HepG2 (cell line): ENCODE measurements at regions not wholly inside any gene's neighbourhood (a gene's known extent, or its start where the extent isn't known, plus 50 kb on each side); places are given as distances from the start of the nearest gene placed in this dataset.

Experiments used
- ATAC-seq: fragments of 200-7000 bp; cut with Tn5 transposase; 3 replicates; pipeline ENCODE4 v1.9.1; 2020; ENCODE audit warnings: mild to moderate bottlenecking, moderate library complexity
- BruUV-seq: library from RNA; stranded (reverse); fragments of 400-500 nt; replicated peaks from 2 replicates; lab custom pipeline; 2021; lab: Mats Ljungman, UMichigan
- CTCF ChIA-PET: fragments of 300-600 bp; formaldehyde crosslinking; extraction: SDS; loops from one replicate; lab custom pipeline; 2021; ENCODE audit warnings: low total read pairs, inconsistent platforms, low intra/inter-chr PET ratio; lab: Yijun Ruan, JAX
- POLR2A ChIA-PET: fragments of 350-600 bp; sonication (Branson Sonifier 250); formaldehyde crosslinking; loops from one replicate; lab custom pipeline; 2020; ENCODE audit warnings: antibody characterized with exemption, inconsistent platforms; lab: Yijun Ruan, JAX
- DNase-seq: peaks from one replicate; pipeline ENCODE4 v3.0.0-alpha.2; 2015; ENCODE audit warnings: low spot score
- FAIRE-seq: peaks from 3 replicates; lab custom pipeline; 2011; peaks lifted over from hg19 to GRCh38; lab: Jason Lieb, UNC
- H2AFZ ChIP-seq: one replicate; pipeline ENCODE4 v1.6.1; 2011; ENCODE audit warnings: low read length, inconsistent platforms
- H3K27ac ChIP-seq: fragments of 300-600 bp; 3 replicates; pipeline ENCODE4 v1.8.0; 2011; ENCODE audit warnings: mixed run types, mild to moderate bottlenecking, mixed read lengths, low read length, inconsistent platforms; ENCODE audit not compliant: insufficient read depth; ENCODE audit errors: extremely low read length
- H3K27me3 ChIP-seq, 2 experiments: fragments of 200-600 bp in 1 of 2; 2 replicates in 1 of 2; 3 replicates in 1 of 2; pipeline versions ENCODE4 v1.6.0 to v1.8.0; 2011; ENCODE audit warnings: low read length in 2 of 2, mild to moderate bottlenecking in 2 of 2, moderate library complexity in 2 of 2, inconsistent platforms in 1 of 2; ENCODE audit not compliant: insufficient read depth in 2 of 2, control insufficient read depth in 1 of 2
- H3K36me3 ChIP-seq, 2 experiments: fragments of 200-600 bp in 1 of 2; replicated peaks in 1 of 2; 2 replicates in 1 of 2; 3 replicates in 1 of 2; pipeline versions ENCODE4 v1.5.1 to v1.8.0; 2011; ENCODE audit warnings: low read length in 2 of 2, inconsistent platforms in 1 of 2; ENCODE audit not compliant: insufficient read depth in 2 of 2, control insufficient read depth in 1 of 2
- H3K4me1 ChIP-seq: 2 replicates; pipeline ENCODE4 v1.5.1; 2012; ENCODE audit warnings: low read length, inconsistent platforms; ENCODE audit not compliant: insufficient read depth
- H3K4me2 ChIP-seq: 2 replicates; pipeline ENCODE4 v1.6.0; 2011; ENCODE audit warnings: low read depth, low read length, inconsistent platforms
- H3K4me3 ChIP-seq, 3 experiments: fragments of 200-600 bp in 1 of 3; sonication (generic), shearing (Covaris generic) in 1 of 3; replicated peaks in 1 of 3; 2 replicates each; pipeline ENCODE4 v1.5.1; 2011 to 2016; ENCODE audit warnings: low read length in 3 of 3, inconsistent platforms in 2 of 3, low read depth in 2 of 3, mild to moderate bottlenecking in 2 of 3, control low read depth in 1 of 3, mixed read lengths in 1 of 3; ENCODE audit not compliant: insufficient read depth in 1 of 3
- H3K79me2 ChIP-seq: one replicate; pipeline ENCODE4 v1.6.1; 2011; ENCODE audit warnings: low read length, inconsistent platforms; ENCODE audit not compliant: insufficient read depth
- H3K9ac ChIP-seq: 2 replicates; pipeline ENCODE4 v1.6.0; 2011; ENCODE audit warnings: mild to moderate bottlenecking, low read depth, low read length, inconsistent platforms; ENCODE audit not compliant: insufficient read depth
- H3K9me3 ChIP-seq: 2 replicates; pipeline ENCODE4 v1.5.1; 2012; ENCODE audit warnings: mild to moderate bottlenecking, low read length
- H4K20me1 ChIP-seq: 2 replicates; pipeline ENCODE4 v1.6.0; 2011; ENCODE audit warnings: inconsistent platforms, mild to moderate bottlenecking, low read length, moderate library complexity; ENCODE audit not compliant: insufficient read depth
- AFF4 ChIP-seq: sonication (generic); formaldehyde crosslinking; IDR thresholded peaks from 2 replicates; pipeline ENCODE4 v1.4.0; 2020; ENCODE audit warnings: missing genetic modification reagents
- ATF1 ChIP-seq: IDR thresholded peaks from 2 replicates; pipeline ENCODE4 v1.6.1; 2016; ENCODE audit warnings: mild to moderate bottlenecking, control low read depth
- ATF3 ChIP-seq: sonication (generic); formaldehyde crosslinking; IDR thresholded peaks from 2 replicates; pipeline ENCODE4 v1.4.0; 2020; ENCODE audit warnings: missing genetic modification reagents
- CEBPB ChIP-seq: IDR thresholded peaks from 2 replicates; pipeline ENCODE4 v1.6.1; 2011; ENCODE audit warnings: low read depth, low read length, improper control_type of control experiment, borderline replicate concordance
- DPF2 ChIP-seq: sonication (generic); formaldehyde crosslinking; IDR thresholded peaks from 2 replicates; pipeline ENCODE4 v1.4.0; 2020; ENCODE audit warnings: mild to moderate bottlenecking, low read depth, missing genetic modification reagents, borderline replicate concordance
- JDP2 ChIP-seq: sonication (generic); formaldehyde crosslinking; IDR thresholded peaks from 2 replicates; pipeline ENCODE4 v1.8.1; 2022; ENCODE audit warnings: missing genetic modification reagents, borderline replicate concordance
- NR3C1 ChIP-seq: sonication (generic); formaldehyde crosslinking; IDR thresholded peaks from 2 replicates; pipeline ENCODE4 v1.4.0; 2020; ENCODE audit warnings: missing genetic modification reagents
- PAX8 ChIP-seq: sonication (generic); formaldehyde crosslinking; IDR thresholded peaks from 2 replicates; pipeline ENCODE4 v1.8.0; 2022; ENCODE audit warnings: mild to moderate bottlenecking, missing genetic modification reagents, borderline replicate concordance
- SRY ChIP-seq: sonication (generic); formaldehyde crosslinking; IDR thresholded peaks from 2 replicates; pipeline ENCODE4 v1.8.0; 2022; ENCODE audit warnings: mild to moderate bottlenecking, missing genetic modification reagents
- TEAD3 ChIP-seq: optimal IDR thresholded peaks from 2 replicates; pipeline ENCODE3; 2016; ENCODE audit warnings: borderline replicate concordance
- ZBED4 ChIP-seq: sonication (generic); formaldehyde crosslinking; IDR thresholded peaks from 2 replicates; pipeline ENCODE4 v1.4.0; 2020; ENCODE audit warnings: missing genetic modification reagents, borderline replicate concordance
- ZBTB1 ChIP-seq: sonication (generic); formaldehyde crosslinking; IDR thresholded peaks from 2 replicates; pipeline ENCODE4 v1.4.0; 2020; ENCODE audit warnings: missing genetic modification reagents, borderline replicate concordance
- ZFP82 ChIP-seq: sonication (generic); formaldehyde crosslinking; IDR thresholded peaks from 2 replicates; pipeline ENCODE4 v1.5.1; 2020; ENCODE audit warnings: mild to moderate bottlenecking, missing genetic modification reagents, borderline replicate concordance
- ZFP91 ChIP-seq: sonication (generic); formaldehyde crosslinking; IDR thresholded peaks from 2 replicates; pipeline ENCODE4 v1.9.0; 2022; ENCODE audit warnings: missing genetic modification reagents, mild to moderate bottlenecking, borderline replicate concordance
- WGBS: methylation state at CpG from one replicate; pipeline ENCODE4 v1.1.6; 2017; ENCODE audit warnings: low lambda C conversion rate; 5-methylcytosine and 5-hydroxymethylcytosine counted together
- in situ Hi-C: cut with HindIII; loops from 2 replicates; pipeline ENCODE4 v1.10.0; 2017; ENCODE audit warnings: low pct_unique_long_range_greater_than_20kb; ENCODE audit not compliant: extremely low pct_ligation_motif_present
- intact Hi-C: fragments of 100-400 bp; cut with micrococcal nuclease; formaldehyde crosslinking; loops from one replicate; pipeline ENCODE4 v1.10.0; 2022; ENCODE audit not compliant: unreplicated experiment
- TF ChIP-seq, protein P1 (sequence below): sonication (generic); formaldehyde crosslinking; IDR thresholded peaks from 2 replicates; pipeline ENCODE4 v1.8.1; 2023; ENCODE audit warnings: mild to moderate bottlenecking, missing genetic modification reagents, borderline replicate concordance

- H2AFZ ChIP-seq = no peak overlapping the region
- H3K4me2 ChIP-seq = no peak overlapping the region
- peaks cover 14% of the 10 kb centered on the region; the same call in 1 of the 2 replicates for H3K4me1 ChIP-seq
- no peaks in the 10 kb centered on the region for H3K9me3 ChIP-seq
- no peaks in the 10 kb centered on the region for H3K36me3 ChIP-seq
- 52% methylated on average over 2 of the region's 2 CpGs for WGBS
- no peak overlapping the region for H3K27ac ChIP-seq
- ATAC-seq (no peak), DNase-seq (no peak), FAIRE-seq (no peak)
- no peaks in the 10 kb centered on the region for H4K20me1 ChIP-seq
- intact Hi-C loops (no loop called here), in situ Hi-C loops (no loop called here)
- no peak overlapping the region for H3K4me3 ChIP-seq
- no peaks in the 10 kb centered on the region for H3K79me2 ChIP-seq
- CTCF ChIA-PET = no interaction called here
- no TSS peak for BruUV-seq
- H3K9ac ChIP-seq = no peak overlapping the region
- H3K27me3 ChIP-seq = no peaks in the 10 kb centered on the region
- POLR2A ChIA-PET = no interaction called here
- TF ChIP-seq JDP2 (CRISPR knock-in tag) (no peak), ZBTB1 (CRISPR knock-in tag) (no peak), PAX8 (CRISPR knock-in tag) (no peak), AFF4 (no peak), ATF3 (CRISPR knock-in tag) (no peak), CEBPB (no peak), TEAD3 (CRISPR knock-in tag) (no peak), ZFP82 (CRISPR knock-in tag) (no peak), ZFP91 (CRISPR knock-in tag) (no peak), ZBED4 (CRISPR knock-in tag) (no peak), NR3C1 (no peak), SRY (CRISPR knock-in tag) (no peak), ATF1 (CRISPR knock-in tag) (no peak), DPF2 (no peak)
- TF ChIP-seq, protein P1, sequence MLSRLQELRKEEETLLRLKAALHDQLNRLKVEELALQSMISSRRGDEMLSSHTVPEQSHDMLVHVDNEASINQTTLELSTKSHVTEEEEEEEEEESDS (CRISPR knock-in tag) = no peak
Measured at GRCh38 chr9:90995516-90995915, 193.9 kb downstream of the SYK start.
